Effector memory CD8-positive, alpha-beta T cell (primary cell): ENCODE measurements at regions not wholly inside any gene's neighbourhood (a gene's known extent, or its start where the extent isn't known, plus 50 kb on each side); places are given as distances from the start of the nearest gene placed in this dataset.

ENCODE experiments used
- ATAC-seq: fragments of 150-1000 bp; cut with Tn5 transposase; replicated peaks from 2 replicates; pipeline ENCODE4 v1.10.0; 2021; ENCODE audit warnings: mild to moderate bottlenecking, moderate library complexity
- DNase-seq, 3 experiments: peaks; one replicate each; pipeline ENCODE4 v3.0.0; 2021
- H3K27ac Mint-ChIP-seq, 2 donors: one replicate each; pipeline ENCODE4 v1.8.0; 2022; ENCODE audit warnings: mild to moderate bottlenecking in 2 of 2, mixed read lengths in 2 of 2, moderate library complexity in 2 of 2
- H3K27me3 Mint-ChIP-seq, 2 donors: one replicate each; pipeline ENCODE4 v1.8.0; 2022; ENCODE audit warnings: mixed read lengths in 2 of 2
- H3K36me3 Mint-ChIP-seq: one replicate; pipeline ENCODE4 v1.8.0; 2022; ENCODE audit warnings: mild to moderate bottlenecking, moderate library complexity, mixed read lengths; ENCODE audit not compliant: insufficient read depth
- H3K4me1 Mint-ChIP-seq, 2 donors: one replicate each; pipeline ENCODE4 v1.8.0; 2022; ENCODE audit warnings: low read depth in 2 of 2, mixed read lengths in 2 of 2
- H3K4me3 Mint-ChIP-seq, 2 donors: one replicate each; pipeline ENCODE4 v1.8.0; 2022; ENCODE audit warnings: mild to moderate bottlenecking in 2 of 2, mixed read lengths in 2 of 2, moderate library complexity in 2 of 2
- H3K9me3 Mint-ChIP-seq, 2 donors: one replicate each; pipeline ENCODE4 v1.8.0; 2022; ENCODE audit warnings: mixed read lengths in 2 of 2

GRCh38 chr11:127203490-127203889, 202.9 kb upstream of the KIRREL3 start:
- H3K4me1 Mint-ChIP-seq: no peaks in the 10 kb centered on the region
- H3K27me3 Mint-ChIP-seq: no peaks in the 10 kb centered on the region
- no peak overlapping the region for H3K27ac Mint-ChIP-seq
- no peaks in the 10 kb centered on the region for H3K36me3 Mint-ChIP-seq
- ATAC-seq (no peak), DNase-seq (no peak)
- peaks cover 9 to 13% of the 10 kb centered on the region in 2 donors for H3K9me3 Mint-ChIP-seq
- H3K4me3 Mint-ChIP-seq: no peak overlapping the region

GRCh38 chr11:127202105-127202504, 201.5 kb upstream of the KIRREL3 start:
- H3K36me3 Mint-ChIP-seq: no peaks in the 10 kb centered on the region
- DNase-seq: no peak
- ATAC-seq: no peak
- H3K9me3 Mint-ChIP-seq: peaks cover 9 to 13% of the 10 kb centered on the region in 2 donors
- no peak overlapping the region for H3K4me3 Mint-ChIP-seq
- no peaks in the 10 kb centered on the region for H3K27me3 Mint-ChIP-seq
- no peak overlapping the region for H3K27ac Mint-ChIP-seq
- no peaks in the 10 kb centered on the region for H3K4me1 Mint-ChIP-seq

DNA sequence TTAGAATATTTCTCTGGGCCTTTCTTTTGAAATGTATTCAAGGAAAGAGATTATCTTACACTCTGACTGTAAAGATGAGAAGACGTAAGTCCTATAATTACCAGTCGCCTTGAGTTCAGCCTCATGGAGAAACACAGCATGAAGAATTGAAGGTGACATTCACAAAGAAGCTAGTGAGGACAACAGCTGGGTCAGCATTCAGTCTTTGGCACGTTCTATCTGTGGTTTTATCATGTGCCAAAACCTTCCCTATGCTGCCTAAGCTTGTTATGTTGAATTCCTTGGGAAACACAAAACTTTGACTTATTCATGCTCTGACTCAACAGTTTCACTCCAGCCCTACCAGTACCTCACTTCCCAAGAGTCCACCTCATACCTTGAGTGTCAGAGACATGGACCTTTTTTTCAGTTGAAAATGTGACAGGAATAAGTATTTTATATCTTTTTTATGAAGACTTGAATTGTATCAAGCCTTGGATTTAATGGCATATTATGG, 198.8 kb upstream of the KIRREL3 start:
- H3K4me1 Mint-ChIP-seq: no peaks in the 10 kb centered on the region
- no peak for ATAC-seq
- peaks cover 3 to 9% of the 10 kb centered on the region in 2 donors for H3K9me3 Mint-ChIP-seq
- H3K27me3 Mint-ChIP-seq: no peaks in the 10 kb centered on the region
- no peaks in the 10 kb centered on the region for H3K36me3 Mint-ChIP-seq
- no peak for DNase-seq
- no peak overlapping the region for H3K27ac Mint-ChIP-seq
- H3K4me3 Mint-ChIP-seq: no peak overlapping the region

- H3K9me3 Mint-ChIP-seq: peaks cover 0 to 7% of the 10 kb centered on the region in 2 donors
- no peaks in the 10 kb centered on the region for H3K27me3 Mint-ChIP-seq
- H3K4me1 Mint-ChIP-seq: no peaks in the 10 kb centered on the region
- H3K4me3 Mint-ChIP-seq: no peak overlapping the region
- no peak overlapping the region for H3K27ac Mint-ChIP-seq
- ATAC-seq (no peak), DNase-seq (no peak)
- H3K36me3 Mint-ChIP-seq: no peaks in the 10 kb centered on the region
These were observed 195.0 kb upstream of the KIRREL3 start for GRCh38 chr11:127195501-127196120.

DNA sequence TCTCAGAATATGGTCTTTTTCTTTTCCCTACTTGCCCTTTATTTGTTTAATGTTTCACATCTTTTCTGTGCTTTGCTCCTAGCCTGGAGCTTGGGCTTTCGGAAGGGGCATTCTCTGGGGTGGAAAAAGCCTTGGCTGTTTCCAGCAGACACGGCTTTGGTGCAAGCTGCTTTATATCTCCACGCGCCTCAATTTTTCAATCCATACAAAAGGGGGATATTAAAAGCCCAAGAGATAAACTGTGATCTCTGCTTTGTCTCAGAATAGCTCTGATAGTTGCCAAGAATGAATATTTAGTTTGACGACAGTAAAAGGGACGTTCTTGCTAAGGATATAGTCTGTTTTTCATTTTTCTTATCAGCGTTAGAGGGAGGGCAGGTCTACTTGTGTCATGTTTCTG, 194.0 kb upstream of the KIRREL3 start:
- no peak for ATAC-seq
- H3K4me1 Mint-ChIP-seq: no peaks in the 10 kb centered on the region
- H3K27me3 Mint-ChIP-seq: no peaks in the 10 kb centered on the region
- H3K36me3 Mint-ChIP-seq: no peaks in the 10 kb centered on the region
- H3K4me3 Mint-ChIP-seq: no peak overlapping the region
- DNase-seq: no peak
- peaks cover 0 to 7% of the 10 kb centered on the region in 2 donors for H3K9me3 Mint-ChIP-seq
- H3K27ac Mint-ChIP-seq: no peak overlapping the region

DNA sequence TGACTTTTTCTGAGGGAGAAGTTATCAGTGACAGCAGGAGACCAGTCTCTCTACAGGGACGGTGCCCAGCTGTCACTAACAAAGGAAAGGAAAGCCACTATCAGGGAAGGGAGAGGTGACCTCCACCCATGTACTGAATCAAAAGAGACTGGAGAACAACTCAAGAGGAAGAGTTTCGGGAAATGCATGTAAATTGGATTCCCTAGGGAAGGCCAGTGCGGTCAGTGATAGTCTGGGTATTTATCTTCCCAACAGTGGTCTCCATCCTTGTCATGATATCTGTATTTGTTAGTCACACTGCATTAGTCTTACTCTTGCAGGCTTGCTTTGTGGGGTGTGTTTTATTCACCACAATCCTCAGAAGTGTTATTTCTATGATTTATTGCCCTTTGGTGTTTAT, 193.4 kb upstream of the KIRREL3 start:
- Mint-ChIP-seq H3K27me3 (no peaks in the 10 kb centered on the region), H3K36me3 (no peaks in the 10 kb centered on the region), H3K4me3 (no peak overlapping the region), H3K4me1 (no peaks in the 10 kb centered on the region), H3K27ac (no peak overlapping the region), H3K9me3 (peaks cover 0 to 10% of the 10 kb centered on the region in 2 donors)
- no peak for DNase-seq
- ATAC-seq: no peak

DNA sequence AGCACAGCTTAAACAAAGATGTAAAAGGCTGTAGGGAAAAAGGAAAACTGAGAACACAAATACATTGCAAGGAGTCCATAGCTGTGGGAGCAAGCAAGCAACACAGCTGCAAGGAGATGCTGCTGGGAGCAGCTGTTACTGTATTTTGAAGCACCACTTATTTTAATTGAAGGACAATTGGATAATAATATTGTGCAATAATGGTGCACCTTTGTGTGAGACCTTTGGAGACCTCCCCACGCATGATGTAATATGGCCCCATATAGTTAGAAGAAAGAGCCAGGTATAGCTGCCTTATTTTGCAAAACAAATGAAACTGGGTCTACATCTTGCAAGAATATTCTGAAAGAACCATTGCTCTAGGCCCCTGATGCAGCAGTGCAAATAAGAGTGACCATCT, 191.1 kb upstream of the KIRREL3 start:
- no peak for DNase-seq
- Mint-ChIP-seq H3K4me1 (no peaks in the 10 kb centered on the region), H3K27me3 (no peaks in the 10 kb centered on the region), H3K27ac (no peak overlapping the region), H3K9me3 (peaks cover 0 to 11% of the 10 kb centered on the region in 2 donors), H3K36me3 (no peaks in the 10 kb centered on the region), H3K4me3 (no peak overlapping the region)
- no peak for ATAC-seq

- Mint-ChIP-seq H3K27ac (no peak overlapping the region), H3K4me3 (no peak overlapping the region), H3K9me3 (peaks cover 0 to 11% of the 10 kb centered on the region in 2 donors), H3K36me3 (no peaks in the 10 kb centered on the region), H3K4me1 (no peaks in the 10 kb centered on the region), H3K27me3 (no peaks in the 10 kb centered on the region)
- DNase-seq (no peak), ATAC-seq (no peak)
These were observed 190.7 kb upstream of the KIRREL3 start for GRCh38 chr11:127191261-127191660.

- Mint-ChIP-seq H3K36me3 (no peaks in the 10 kb centered on the region), H3K4me3 (no peak overlapping the region), H3K27ac (no peak overlapping the region), H3K27me3 (no peaks in the 10 kb centered on the region), H3K9me3 (peaks cover 0 to 3% of the 10 kb centered on the region in 2 donors), H3K4me1 (no peaks in the 10 kb centered on the region)
- ATAC-seq (no peak), DNase-seq (no peak)
These were observed 182.1 kb upstream of the KIRREL3 start for GRCh38 chr11:127182586-127183203.

DNA sequence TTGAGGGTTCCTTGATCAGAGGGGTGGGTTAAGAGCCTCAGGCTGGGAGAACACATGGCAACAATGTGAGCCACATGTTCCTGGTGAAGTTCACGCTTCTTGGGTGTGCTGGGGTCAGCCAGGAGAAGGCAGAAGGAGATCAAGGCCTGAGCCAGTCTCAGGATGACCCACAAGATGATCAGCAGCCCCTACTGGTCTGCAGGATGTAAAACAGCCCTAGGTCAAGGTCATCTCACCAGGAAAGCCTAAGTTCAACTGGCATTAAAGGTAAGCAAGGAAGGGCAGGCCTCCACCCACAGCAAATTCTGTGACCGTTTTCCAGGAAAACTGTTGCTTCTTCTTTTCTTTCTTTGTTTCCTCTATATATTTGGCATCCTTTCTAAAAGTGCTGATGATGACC, 156.7 kb upstream of the KIRREL3 start:
- H3K27me3 Mint-ChIP-seq: no peaks in the 10 kb centered on the region
- H3K9me3 Mint-ChIP-seq: peaks cover 0 to 2% of the 10 kb centered on the region in 2 donors
- no peak overlapping the region for H3K27ac Mint-ChIP-seq
- H3K36me3 Mint-ChIP-seq: no peaks in the 10 kb centered on the region
- no peak overlapping the region for H3K4me3 Mint-ChIP-seq
- ATAC-seq (no peak), DNase-seq (no peak)
- H3K4me1 Mint-ChIP-seq: no peaks in the 10 kb centered on the region

DNA sequence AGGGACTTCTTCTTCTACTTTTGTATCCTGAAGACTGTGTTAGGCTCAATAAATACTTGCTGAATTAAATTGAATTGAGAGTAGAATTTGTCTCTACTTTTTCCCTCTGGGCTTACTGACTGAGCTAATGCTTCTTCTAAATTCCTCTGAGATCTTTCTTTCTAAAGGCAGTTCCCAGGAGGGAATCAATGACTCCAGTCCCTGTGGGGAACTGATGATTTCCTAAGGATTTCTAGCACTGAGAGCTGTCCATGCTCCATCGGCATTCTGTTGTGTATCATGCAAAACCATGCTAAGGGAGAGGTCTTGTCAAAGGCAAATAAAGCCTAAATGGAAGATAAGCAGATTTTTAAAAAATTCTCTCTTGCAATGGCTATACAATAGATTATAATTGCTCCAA, 148.8 kb upstream of the KIRREL3 start:
- DNase-seq: no peak
- ATAC-seq: no peak
- Mint-ChIP-seq H3K27ac (no peak overlapping the region), H3K36me3 (no peaks in the 10 kb centered on the region), H3K9me3 (peaks cover 0 to 7% of the 10 kb centered on the region in 2 donors), H3K27me3 (no peaks in the 10 kb centered on the region), H3K4me1 (no peaks in the 10 kb centered on the region), H3K4me3 (no peak overlapping the region)

DNA sequence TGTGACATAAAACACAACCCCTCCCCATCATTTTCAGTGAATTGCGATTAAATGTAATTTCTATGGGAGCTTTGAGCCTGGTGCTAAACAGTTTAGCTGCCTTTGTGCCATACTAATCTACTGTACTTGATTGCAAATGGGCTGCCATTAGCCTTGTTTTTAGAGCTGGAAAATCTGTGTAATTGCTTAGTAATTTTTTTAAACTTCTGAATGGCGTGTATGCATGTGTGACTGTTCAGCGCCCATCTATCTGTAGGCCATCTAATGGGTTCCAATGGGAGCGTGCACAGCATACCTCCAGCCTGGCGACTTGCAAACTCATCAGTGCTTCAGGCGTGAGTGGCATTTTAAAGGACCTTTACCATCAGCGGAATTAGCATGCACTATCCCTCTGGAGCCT, 142.7 kb upstream of the KIRREL3 start:
- Mint-ChIP-seq H3K4me1 (no peaks in the 10 kb centered on the region), H3K4me3 (no peak overlapping the region), H3K27me3 (peaks cover 0 to 4% of the 10 kb centered on the region in 2 donors), H3K27ac (no peak overlapping the region), H3K36me3 (no peaks in the 10 kb centered on the region), H3K9me3 (peaks cover 0 to 5% of the 10 kb centered on the region in 2 donors)
- no peak for ATAC-seq
- DNase-seq: no peak

- Mint-ChIP-seq H3K27ac (no peak overlapping the region), H3K9me3 (no peaks in the 10 kb centered on the region), H3K4me1 (no peaks in the 10 kb centered on the region), H3K4me3 (no peak overlapping the region), H3K36me3 (no peaks in the 10 kb centered on the region), H3K27me3 (peaks cover 0 to 4% of the 10 kb centered on the region in 2 donors)
- no peak for ATAC-seq
- no peak for DNase-seq
These were observed 138.0 kb upstream of the KIRREL3 start for GRCh38 chr11:127138613-127139012.

DNA sequence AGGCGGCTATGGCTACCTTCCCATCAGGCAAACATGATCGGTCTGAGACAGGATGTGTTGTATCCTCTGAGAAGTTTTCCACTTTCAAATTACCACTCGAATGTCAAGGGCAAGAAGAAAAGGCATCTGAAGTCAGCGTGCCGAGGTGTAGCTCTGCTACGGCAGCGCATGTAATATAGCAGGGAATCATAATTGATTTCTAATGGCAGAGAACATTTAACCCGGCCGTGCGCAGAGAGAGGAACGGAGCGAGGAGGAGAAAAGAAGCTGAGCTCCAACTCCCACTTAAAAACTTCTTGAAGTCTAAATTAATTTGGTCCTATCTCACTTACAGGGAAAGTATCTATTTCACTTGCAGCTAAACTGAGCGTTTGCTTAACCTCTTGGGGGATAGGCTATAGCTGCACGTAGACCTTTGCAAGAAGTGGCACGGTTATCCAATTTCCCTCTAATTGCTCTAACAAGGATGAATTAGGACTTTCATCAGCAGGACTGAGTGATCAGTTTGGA, 137.3 kb upstream of the KIRREL3 start:
- no peaks in the 10 kb centered on the region for H3K36me3 Mint-ChIP-seq

More for the DNA sequence above, 137.3 kb upstream of the KIRREL3 start:
- no peaks in the 10 kb centered on the region for H3K4me1 Mint-ChIP-seq
- DNase-seq (no peak), ATAC-seq (no peak)
- no peak overlapping the region for H3K4me3 Mint-ChIP-seq
- peaks cover 0 to under 1% of the 10 kb centered on the region in 2 donors for H3K9me3 Mint-ChIP-seq
- H3K27me3 Mint-ChIP-seq: peaks cover 0 to 4% of the 10 kb centered on the region in 2 donors
- no peak overlapping the region for H3K27ac Mint-ChIP-seq
